GM19324 (cell line): ENCODE measurements at regions not wholly inside any gene's neighbourhood (a gene's known extent, or its start where the extent isn't known, plus 50 kb on each side); places are given as distances from the start of the nearest gene placed in this dataset.
"Not testable (repeated sequence)": the region's sequence is repeated elsewhere in the genome, so short reads cannot be mapped to it uniquely, and the experiment has no call there.

Experiments
- ATAC-seq: cut with Tn5 transposase; IDR thresholded peaks from one replicate; pipeline ENCODE4 v1.9.1; 2021; ENCODE audit warnings: mild to moderate bottlenecking, moderate library complexity; ENCODE audit not compliant: unreplicated experiment, low FRiP score

- ATAC-seq = not testable (repeated sequence)
These were observed 153.4 kb upstream of the POGK start for GRCh38 chr1:166685891-166686290.

- not testable (repeated sequence) for ATAC-seq
These were observed 148.7 kb upstream of the POGK start for GRCh38 chr1:166690596-166690995.

DNA sequence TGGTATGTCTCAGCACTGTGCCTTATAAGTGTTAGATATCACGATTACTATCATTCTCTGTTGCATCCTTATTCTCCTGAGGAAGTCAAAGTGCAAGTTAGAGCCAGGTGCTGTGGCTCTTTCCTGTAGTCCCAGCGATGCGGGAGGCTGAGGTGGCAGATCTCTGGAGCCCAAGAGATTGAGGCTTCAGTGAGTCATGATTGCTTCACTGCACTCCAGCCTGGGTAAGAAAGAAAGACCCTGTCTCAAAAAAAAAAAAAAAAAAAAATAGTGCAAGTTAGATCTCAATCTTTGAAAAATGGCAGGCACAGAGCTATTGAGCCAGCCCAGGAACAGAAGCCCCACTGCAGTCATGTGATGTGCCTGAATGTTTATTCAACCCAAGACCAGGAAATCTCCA, 147.8 kb upstream of the POGK start:
- no peak for ATAC-seq

- no peak for ATAC-seq
These were observed 146.9 kb upstream of the POGK start for GRCh38 chr1:166692346-166692745.

- ATAC-seq = no peak
These were observed 146.1 kb upstream of the POGK start for GRCh38 chr1:166693158-166693557.

- ATAC-seq = no peak
These were observed 145.5 kb upstream of the POGK start for GRCh38 chr1:166693673-166694297.

DNA sequence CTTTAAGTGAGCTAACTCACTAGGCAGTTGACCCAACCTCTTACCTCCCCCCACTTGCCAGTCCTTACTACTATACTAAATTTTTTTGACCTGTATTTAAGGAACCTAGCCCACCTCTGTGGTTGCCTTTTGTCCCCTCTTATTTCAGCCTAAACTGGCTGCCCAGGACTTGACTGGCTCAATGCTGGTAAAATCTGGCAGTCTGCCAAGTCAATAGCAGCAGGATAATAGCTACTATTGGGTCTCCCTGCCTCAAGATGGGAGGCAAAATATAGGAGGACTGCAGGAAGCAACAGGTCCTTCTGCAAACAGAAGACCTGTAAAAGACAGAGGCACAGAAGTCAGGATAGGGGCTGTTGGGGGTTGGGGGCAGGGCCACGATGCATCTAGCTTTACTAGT, 144.2 kb upstream of the POGK start:
- no peak for ATAC-seq

GRCh38 chr1:166695834-166696233, 143.4 kb upstream of the POGK start:
- ATAC-seq = not testable (repeated sequence)

DNA sequence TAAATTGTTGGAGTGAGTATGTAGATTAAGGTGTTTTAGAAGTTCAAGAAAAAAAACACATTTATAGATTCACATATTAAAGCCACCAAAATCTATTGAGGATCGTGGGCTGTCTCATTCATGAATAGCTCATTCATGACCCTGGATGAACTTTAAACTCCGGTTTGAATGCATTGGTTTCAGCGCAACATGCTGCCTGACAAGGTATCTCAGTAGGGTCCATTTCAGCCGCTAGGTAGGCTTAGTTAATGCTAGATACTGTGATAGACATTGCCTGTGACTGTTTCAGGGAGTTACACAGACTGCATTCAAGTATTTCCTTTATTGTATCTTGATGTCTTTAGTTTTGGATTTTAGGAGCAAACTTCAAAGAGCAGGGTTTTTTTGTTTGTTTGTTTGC, 140.5 kb upstream of the POGK start:
- no peak for ATAC-seq

DNA sequence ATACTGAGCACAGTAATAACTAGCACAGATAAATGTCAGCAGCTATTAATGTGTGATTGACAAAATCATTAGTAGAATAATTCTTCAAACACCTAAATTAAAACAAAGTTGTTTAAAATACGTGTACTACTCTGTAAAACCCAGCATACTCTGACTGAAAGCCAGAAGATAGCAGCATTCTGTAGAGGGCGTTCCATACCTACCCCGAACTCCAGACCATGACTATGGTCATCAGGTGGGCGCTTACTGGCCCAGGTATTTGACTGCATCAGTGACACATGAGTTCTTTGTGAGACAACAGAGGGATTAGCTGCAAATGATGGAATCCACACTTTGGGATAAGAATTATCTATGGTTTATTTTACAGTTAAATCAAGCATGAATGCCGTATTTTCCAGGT, 139.7 kb upstream of the POGK start:
- no peak for ATAC-seq

GRCh38 chr1:166700696-166701095, 138.6 kb upstream of the POGK start:
- ATAC-seq = no peak

DNA sequence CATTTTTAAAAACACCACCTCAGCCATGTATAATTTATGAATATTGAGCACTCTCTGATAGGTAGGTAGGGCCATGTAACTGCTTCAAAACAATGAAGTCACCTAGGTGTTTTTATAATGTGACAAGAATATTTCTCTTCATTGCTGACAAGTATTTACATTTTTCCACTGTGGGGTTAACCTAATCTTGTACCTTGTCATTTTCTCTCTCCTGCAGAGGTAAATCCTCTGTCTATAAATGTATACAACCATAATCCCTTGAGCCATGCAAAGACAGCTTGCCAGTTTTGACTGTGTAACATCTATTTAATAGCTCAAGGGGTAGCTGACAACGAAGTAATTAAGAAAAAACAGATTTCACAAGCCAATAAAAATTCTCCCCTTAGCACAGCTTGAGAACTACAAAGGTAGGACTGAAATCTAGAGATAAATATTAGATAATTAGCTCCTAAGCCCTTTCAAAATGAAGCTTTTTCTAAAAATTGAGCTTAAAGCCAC, 137.6 kb upstream of the POGK start:
- ATAC-seq = no peak

DNA sequence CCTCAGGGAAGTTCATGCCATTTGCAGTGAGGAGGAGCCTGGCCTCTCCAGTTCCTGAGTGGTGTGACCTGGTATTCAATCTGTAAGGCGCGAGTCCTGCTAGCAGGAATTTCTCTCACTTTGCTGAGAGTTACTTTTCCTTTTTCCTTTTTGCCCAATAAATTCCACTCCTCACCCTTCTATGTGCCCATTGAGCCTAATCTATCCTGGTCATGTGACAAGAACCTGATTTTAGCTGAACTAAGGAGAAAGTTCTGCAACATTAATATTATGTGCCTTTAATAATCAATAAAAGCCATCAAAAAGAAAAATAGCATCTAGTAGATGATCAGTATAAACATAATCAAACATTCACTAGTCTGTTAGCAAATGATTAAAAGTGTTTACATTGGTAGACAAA, 136.1 kb upstream of the POGK start:
- ATAC-seq = no peak

DNA sequence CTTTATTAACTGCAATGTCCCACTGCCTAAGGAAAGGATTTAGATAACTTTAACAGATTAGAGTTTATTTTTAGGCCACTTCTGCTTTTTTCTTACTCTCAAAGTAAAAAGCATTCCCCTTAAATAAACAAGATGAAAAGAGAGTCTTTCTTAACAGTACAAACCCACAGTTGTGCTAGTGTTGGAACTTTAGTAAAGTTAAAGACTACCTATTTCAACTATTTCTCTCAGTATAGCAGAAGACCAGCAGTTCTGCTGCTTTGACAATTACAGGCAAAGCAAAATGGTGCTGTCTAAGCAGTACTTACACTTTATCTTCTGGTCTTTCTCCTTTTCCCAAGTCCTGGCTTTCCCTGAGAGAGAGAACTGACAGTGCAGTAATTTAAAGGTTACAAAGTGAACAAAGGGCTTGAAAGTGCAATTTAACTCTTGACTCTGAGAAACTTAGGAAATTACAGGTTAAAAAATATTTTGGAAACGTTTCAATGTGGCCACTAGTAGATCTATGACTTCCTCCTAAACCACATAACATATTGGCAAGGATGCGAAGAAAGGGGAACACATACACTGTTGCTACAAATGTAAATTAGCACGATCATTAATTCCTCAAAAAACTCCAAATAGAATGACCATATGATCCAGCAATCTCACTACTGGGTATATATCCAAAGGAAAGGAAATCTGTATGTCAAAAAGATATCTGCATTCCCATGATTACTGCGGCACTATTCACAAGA, 135.4 kb upstream of the POGK start:
- ATAC-seq = no peak

GRCh38 chr1:166705376-166706289, 133.6 kb upstream of the POGK start:
- no peak for ATAC-seq

GRCh38 chr1:166716620-166717019, 122.7 kb upstream of the POGK start:
- ATAC-seq = no peak

DNA sequence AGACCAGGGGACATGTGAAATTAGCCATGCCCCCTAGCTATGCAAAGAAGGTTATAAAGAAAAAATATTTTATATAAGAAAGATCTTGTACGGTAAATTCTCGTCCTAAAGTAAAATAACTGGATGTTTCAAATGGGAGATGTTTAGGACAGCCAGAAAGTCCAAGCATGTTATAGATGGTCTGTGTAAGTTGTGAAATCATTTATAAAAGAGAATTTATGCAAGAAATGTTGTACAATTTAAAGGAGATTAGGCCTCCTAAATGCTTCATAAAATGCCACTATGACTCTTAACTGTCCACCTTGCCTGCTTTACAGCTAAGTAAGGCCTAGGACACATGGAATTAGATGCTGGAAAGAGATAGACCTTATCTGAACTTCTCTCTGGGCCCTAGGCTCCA, 118.1 kb upstream of the POGK start:
- ATAC-seq = no peak

DNA sequence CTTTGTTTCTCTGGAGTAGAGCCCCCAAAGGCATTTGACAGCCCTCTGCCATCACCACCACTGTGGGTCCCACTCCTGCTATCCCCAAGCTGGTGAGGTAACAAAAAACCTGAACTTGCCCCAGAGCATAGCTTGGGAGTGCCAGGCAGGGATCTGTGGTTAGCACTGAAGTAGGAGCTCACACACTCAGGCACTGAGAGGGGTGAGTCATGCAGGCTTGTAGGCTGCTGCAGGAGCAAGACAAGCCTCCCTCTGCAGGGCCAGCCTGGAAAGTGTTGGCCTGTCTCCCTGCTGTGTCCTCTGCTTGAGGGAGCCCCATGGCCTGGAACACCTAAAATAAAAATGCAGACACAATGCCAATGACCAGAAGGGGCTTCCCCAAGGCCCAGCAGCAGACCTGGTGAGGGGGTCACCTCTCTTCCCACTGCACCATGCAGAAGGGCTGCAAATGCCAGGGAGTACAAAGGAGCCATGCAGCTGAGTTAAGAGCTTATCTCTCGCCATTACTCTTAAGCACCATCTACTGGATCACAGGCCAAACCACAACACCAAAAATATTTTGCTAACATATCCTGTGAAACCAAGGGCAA, 108.9 kb upstream of the POGK start:
- no peak for ATAC-seq

- no peak for ATAC-seq
These were observed 101.1 kb upstream of the POGK start for GRCh38 chr1:166738140-166738539.

- ATAC-seq = no peak
These were observed 100.4 kb upstream of the POGK start for GRCh38 chr1:166738873-166739272.
